T-cell (primary cell): ENCODE measurements at regions not wholly inside any gene's neighbourhood (a gene's known extent, or its start where the extent isn't known, plus 50 kb on each side); places are given as distances from the start of the nearest gene placed in this dataset.

Experiments
- ATAC-seq, 4 experiments: fragments of 200-7000 bp in 3 of 4; fragments of 150-1000 bp in 1 of 4; cut with Tn5 transposase; replicated peaks in 1 of 4; 1 replicate in 3 of 4; 2 replicates in 1 of 4; pipeline ENCODE4 v1.10.0; 2021; ENCODE audit warnings: moderate library complexity in 3 of 4, mild to moderate bottlenecking in 2 of 4, moderate number of reproducible peaks in 1 of 4
- CTCF ChIA-PET, 2 donors: fragments of 300-600 bp; sonication (Branson Sonifier 250); formaldehyde crosslinking; loops; one replicate each; lab custom pipeline; 2022; ENCODE audit warnings: antibody characterized with exemption in 2 of 2; lab: Charles Lee
- POLR2A ChIA-PET, 2 donors: fragments of 300-600 bp; sonication (Branson Sonifier 250); formaldehyde crosslinking; loops; one replicate each; lab custom pipeline; 2022; ENCODE audit warnings: antibody characterized with exemption in 2 of 2; lab: Charles Lee
- DNase-seq, 35 experiments: peaks; one replicate each; pipeline versions ENCODE4 v3.0.0 to v3.0.0-alpha.2; 2013 to 2023
- H3K27ac ChIP-seq: one replicate; pipeline ENCODE4 v1.5.1; 2013; ENCODE audit warnings: low read length
- H3K27me3 ChIP-seq, 2 experiments: replicated peaks in 1 of 2; 1 replicate in 1 of 2; 2 replicates in 1 of 2; pipeline versions ENCODE4 v1.6.1 to v1.7.0; 2013; ENCODE audit warnings: low read length in 1 of 2, mixed read lengths in 1 of 2; ENCODE audit not compliant: control insufficient read depth in 2 of 2, insufficient read depth in 2 of 2; ENCODE audit errors: extremely low read depth in 1 of 2
- H3K36me3 ChIP-seq, 2 donors: 1 replicate in 1 of 2; 2 replicates in 1 of 2; pipeline versions ENCODE4 v1.6.1 to v1.7.0; 2013; ENCODE audit warnings: low read length in 1 of 2; ENCODE audit not compliant: control insufficient read depth in 2 of 2, insufficient read depth in 1 of 2; ENCODE audit errors: extremely low read depth in 1 of 2
- H3K4me1 ChIP-seq, 2 experiments: 1 replicate in 1 of 2; 2 replicates in 1 of 2; pipeline versions ENCODE4 v1.6.1 to v1.7.0; 2013; ENCODE audit warnings: low read length in 2 of 2, mixed read lengths in 1 of 2; ENCODE audit not compliant: insufficient read depth in 2 of 2, control insufficient read depth in 1 of 2; ENCODE audit errors: extremely low read depth in 1 of 2
- H3K4me3 ChIP-seq, 2 donors: 1 replicate in 1 of 2; 2 replicates in 1 of 2; pipeline versions ENCODE4 v1.5.1 to v1.7.0; 2013; ENCODE audit warnings: mild to moderate bottlenecking in 2 of 2, low read length in 1 of 2, moderate library complexity in 1 of 2; ENCODE audit not compliant: control insufficient read depth in 1 of 2; ENCODE audit errors: extremely low read depth in 1 of 2
- H3K9me3 ChIP-seq: 2 replicates; pipeline ENCODE4 v1.7.0; 2013
- H3K27ac Mint-ChIP-seq, 2 donors: one replicate each; pipeline ENCODE4 v1.8.0; 2020 to 2021; ENCODE audit warnings: mild to moderate bottlenecking in 2 of 2, mixed read lengths in 2 of 2
- H3K27me3 Mint-ChIP-seq, 2 donors: one replicate each; pipeline ENCODE4 v1.8.0; 2021 to 2022; ENCODE audit warnings: mixed read lengths in 2 of 2
- H3K36me3 Mint-ChIP-seq: one replicate; pipeline ENCODE4 v1.8.0; 2021; ENCODE audit warnings: mixed read lengths
- H3K4me1 Mint-ChIP-seq, 3 donors: one replicate each; pipeline ENCODE4 v1.8.0; 2020 to 2022; ENCODE audit warnings: mixed read lengths in 3 of 3, mild to moderate bottlenecking in 1 of 3
- H3K4me3 Mint-ChIP-seq, 3 donors: one replicate each; pipeline ENCODE4 v1.8.0; 2020 to 2022; ENCODE audit warnings: mild to moderate bottlenecking in 3 of 3, mixed read lengths in 3 of 3, moderate library complexity in 3 of 3
- H3K9me3 Mint-ChIP-seq, 3 donors: one replicate each; pipeline ENCODE4 v1.8.0; 2020 to 2022; ENCODE audit warnings: mixed read lengths in 3 of 3
- WGBS: methylation state at CpG from one replicate; pipeline ENCODE4 v1.1.5; 2013; ENCODE audit warnings: missing lambda C conversion rate; ENCODE audit not compliant: insufficient coverage; 5-methylcytosine and 5-hydroxymethylcytosine counted together

DNA sequence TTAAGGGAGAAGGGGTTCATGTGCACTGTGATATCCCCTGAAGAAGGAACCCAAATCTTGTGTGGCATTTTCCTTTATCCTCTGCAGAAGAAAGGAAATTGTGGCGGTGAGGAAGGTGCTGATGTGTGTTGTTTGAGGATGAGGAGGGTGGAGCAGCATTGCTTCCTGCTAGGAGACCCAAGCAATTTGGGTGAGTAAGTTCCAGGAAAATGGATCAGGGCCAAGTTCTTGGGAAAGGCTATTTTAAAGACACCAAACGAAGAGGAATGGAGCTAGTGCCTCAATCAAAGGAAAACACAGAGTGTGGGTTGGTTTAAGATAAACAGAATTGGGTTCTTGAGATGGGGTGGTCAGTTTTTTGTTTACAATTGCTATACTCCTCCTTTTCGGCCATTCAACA lies 86.7 kb upstream of the MARK1 start:
- Histone ChIP-seq H3K27ac (no peak overlapping the region), H3K9me3 (no peaks in the 10 kb centered on the region), H3K4me1 (no peaks in the 10 kb centered on the region), H3K4me3 (no peak overlapping the region), H3K36me3 (no peaks in the 10 kb centered on the region), H3K27me3 (peaks cover 0 to 3% of the 10 kb centered on the region in 2 experiments)
- DNase-seq (no peak), ATAC-seq (no peak)
- no peaks in the 10 kb centered on the region for H3K36me3 Mint-ChIP-seq
- no peaks in the 10 kb centered on the region for H3K4me1 Mint-ChIP-seq
- no peak overlapping the region for H3K4me3 Mint-ChIP-seq
- peaks cover 4 to 13% of the 10 kb centered on the region in 2 donors for H3K27me3 Mint-ChIP-seq
- ChIA-PET POLR2A (no interaction called here), CTCF (no interaction called here)
- no peak overlapping the region for H3K27ac Mint-ChIP-seq
- H3K9me3 Mint-ChIP-seq: peaks cover 0 to 8% (median 8%) of the 10 kb centered on the region in 3 donors
- WGBS: 38% methylated on average over 2 of the region's 3 CpGs

DNA sequence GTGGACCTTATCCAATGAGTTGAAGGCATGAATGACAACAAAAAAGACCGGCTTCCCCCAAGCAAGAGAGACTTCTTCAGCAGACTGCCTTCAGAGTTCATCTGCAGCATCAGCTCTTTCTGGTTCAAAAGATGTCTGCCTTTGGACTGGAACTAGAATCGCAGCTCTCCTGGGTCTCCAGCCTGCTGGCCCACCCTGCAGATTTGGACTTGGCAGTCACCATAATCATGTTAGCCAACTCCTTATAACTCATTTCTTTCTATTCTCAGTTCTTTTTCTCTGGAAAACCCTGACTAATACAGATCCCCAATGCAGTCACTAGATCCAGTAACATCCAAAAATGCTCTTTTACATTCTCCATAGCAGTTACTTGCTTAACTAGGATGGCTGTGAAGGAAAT lies 89.2 kb upstream of the MARK1 start:
- Histone ChIP-seq H3K9me3 (no peaks in the 10 kb centered on the region), H3K4me1 (no peaks in the 10 kb centered on the region), H3K36me3 (no peaks in the 10 kb centered on the region), H3K27me3 (no peaks in the 10 kb centered on the region), H3K4me3 (no peak overlapping the region), H3K27ac (no peak overlapping the region)
- ChIA-PET POLR2A (no interaction called here), CTCF (no interaction called here)
- Mint-ChIP-seq H3K4me1 (no peaks in the 10 kb centered on the region), H3K4me3 (no peak overlapping the region), H3K27me3 (peaks cover 10 to 17% of the 10 kb centered on the region in 2 donors), H3K9me3 (peaks cover 0 to 1% (median 0%) of the 10 kb centered on the region in 3 donors), H3K27ac (no peak overlapping the region), H3K36me3 (no peaks in the 10 kb centered on the region)
- ATAC-seq (no peak), DNase-seq (no peak)
- 100% methylated on average over 1 of the region's 2 CpGs for WGBS

DNA sequence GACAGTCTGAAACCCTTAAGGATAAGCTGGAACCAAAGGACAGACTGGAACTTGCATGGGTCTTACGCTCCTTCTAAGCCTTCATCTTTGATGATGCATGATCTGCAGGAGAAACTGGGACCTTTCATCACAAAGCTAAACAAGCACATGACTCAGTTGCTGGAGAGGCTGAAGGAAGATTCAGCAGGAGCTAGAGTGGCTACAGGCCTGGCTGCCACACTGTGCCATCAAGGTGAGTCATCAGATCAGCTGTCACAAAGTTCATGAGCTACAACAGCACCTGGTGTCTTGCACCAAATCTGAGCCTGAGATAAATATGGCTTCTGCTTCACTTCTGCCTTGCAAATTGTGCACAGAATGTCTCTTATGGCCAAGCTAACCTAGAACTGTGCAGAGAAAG lies 95.5 kb upstream of the MARK1 start:
- H3K4me1 Mint-ChIP-seq: no peaks in the 10 kb centered on the region
- H3K4me1 ChIP-seq: no peaks in the 10 kb centered on the region
- ATAC-seq (no peak), DNase-seq (no peak)
- H3K36me3 Mint-ChIP-seq: no peaks in the 10 kb centered on the region
- H3K27ac ChIP-seq: no peak overlapping the region
- peaks cover 2 to 31% of the 10 kb centered on the region in 2 donors for H3K27me3 Mint-ChIP-seq
- ChIA-PET CTCF (interaction anchor here in 1 of 2 donors (0.6 kb wide), 1 partner anchor 12 kb away, joined by 4 read pairs; no protein-coding TSS in a partner anchor), POLR2A (no interaction called here)
- no peak overlapping the region for H3K27ac Mint-ChIP-seq
- H3K27me3 ChIP-seq: no peaks in the 10 kb centered on the region
- 100% methylated on average over 1 of the region's 1 CpG for WGBS
- no peak overlapping the region for H3K4me3 ChIP-seq
- no peaks in the 10 kb centered on the region for H3K9me3 Mint-ChIP-seq
- no peaks in the 10 kb centered on the region for H3K9me3 ChIP-seq
- no peak overlapping the region for H3K4me3 Mint-ChIP-seq
- no peaks in the 10 kb centered on the region for H3K36me3 ChIP-seq

DNA sequence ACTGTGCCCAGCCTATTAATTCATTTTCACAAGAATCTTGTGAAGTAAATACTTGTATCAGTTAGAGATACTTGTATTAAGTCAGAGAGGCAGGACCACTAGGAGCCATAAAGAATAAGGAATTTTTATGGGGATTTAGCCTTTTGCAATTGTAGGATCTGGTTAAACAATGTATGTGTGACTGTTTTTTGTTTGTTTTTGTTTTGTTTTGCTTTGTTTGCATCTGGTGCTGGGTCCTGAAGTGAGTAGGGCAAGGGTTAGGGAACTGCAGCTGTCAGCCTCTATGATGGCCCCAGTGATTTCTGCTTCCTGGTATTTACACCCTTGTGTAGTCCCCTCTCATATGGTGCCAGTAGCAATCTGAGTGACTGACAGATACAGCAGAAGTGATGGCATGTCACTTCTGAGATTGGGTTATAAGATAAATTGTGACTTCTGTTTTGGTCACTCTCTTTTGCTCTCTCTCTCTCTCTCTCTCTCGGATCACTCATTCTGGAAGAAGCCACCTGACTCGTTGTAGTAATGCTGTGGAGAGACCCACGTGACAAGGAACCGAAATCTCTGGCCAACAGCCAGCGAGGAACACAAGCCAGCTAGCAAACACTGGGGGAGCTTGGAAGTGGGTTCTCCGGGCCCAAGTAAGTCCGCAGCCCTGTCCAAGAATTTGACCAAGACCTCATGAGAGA lies 96.2 kb upstream of the MARK1 start:
- Histone ChIP-seq H3K4me3 (no peak overlapping the region), H3K27ac (no peak overlapping the region), H3K27me3 (peaks cover 0 to 2% of the 10 kb centered on the region in 2 experiments), H3K9me3 (no peaks in the 10 kb centered on the region), H3K4me1 (no peaks in the 10 kb centered on the region), H3K36me3 (no peaks in the 10 kb centered on the region)
- POLR2A ChIA-PET: no interaction called here
- no peak overlapping the region for H3K4me3 Mint-ChIP-seq
- CTCF ChIA-PET: interaction anchor here in 1 of 2 donors (0.6 kb wide), 1 partner anchor 11 kb away, joined by 4 read pairs; no protein-coding TSS in a partner anchor
- no peak for DNase-seq
- no peaks in the 10 kb centered on the region for H3K4me1 Mint-ChIP-seq
- 84% methylated on average over 6 of the region's 7 CpGs for WGBS
- ATAC-seq: no peak
- no peak overlapping the region for H3K27ac Mint-ChIP-seq
- peaks cover 2 to 31% of the 10 kb centered on the region in 2 donors for H3K27me3 Mint-ChIP-seq
- H3K9me3 Mint-ChIP-seq: no peaks in the 10 kb centered on the region
- no peaks in the 10 kb centered on the region for H3K36me3 Mint-ChIP-seq

DNA sequence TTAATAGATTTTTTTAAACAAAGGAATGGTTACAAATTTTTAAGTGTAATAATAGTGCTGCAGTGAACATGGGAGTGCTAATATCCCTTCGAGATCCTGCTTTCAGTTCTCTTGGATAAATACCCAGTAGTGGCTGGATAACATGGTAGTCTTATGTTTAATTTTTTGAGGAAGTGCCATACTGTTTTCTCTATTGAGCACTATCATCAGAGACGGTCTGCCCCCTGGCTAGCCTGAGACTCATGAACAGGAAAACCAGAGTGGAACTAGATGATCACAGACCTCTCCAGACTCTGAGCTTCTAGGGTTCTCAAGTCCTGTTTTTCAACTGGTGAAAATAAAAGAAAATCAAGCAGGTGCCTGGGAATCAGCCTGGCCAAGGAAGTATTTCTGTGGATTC lies 97.3 kb upstream of the MARK1 start:
- no peak overlapping the region for H3K4me3 Mint-ChIP-seq
- WGBS: 17% methylated on average over 1 of the region's 2 CpGs
- no peaks in the 10 kb centered on the region for H3K9me3 Mint-ChIP-seq
- Histone ChIP-seq H3K36me3 (no peaks in the 10 kb centered on the region), H3K4me3 (no peak overlapping the region), H3K27ac (no peak overlapping the region), H3K27me3 (peaks cover 0 to 2% of the 10 kb centered on the region in 2 experiments), H3K9me3 (no peaks in the 10 kb centered on the region), H3K4me1 (no peaks in the 10 kb centered on the region)
- ATAC-seq (no peak), DNase-seq (no peak)
- peaks cover 2 to 34% of the 10 kb centered on the region in 2 donors for H3K27me3 Mint-ChIP-seq
- ChIA-PET CTCF (no interaction called here), POLR2A (no interaction called here)
- H3K27ac Mint-ChIP-seq: no peak overlapping the region
- H3K36me3 Mint-ChIP-seq: no peaks in the 10 kb centered on the region
- H3K4me1 Mint-ChIP-seq: no peaks in the 10 kb centered on the region

DNA sequence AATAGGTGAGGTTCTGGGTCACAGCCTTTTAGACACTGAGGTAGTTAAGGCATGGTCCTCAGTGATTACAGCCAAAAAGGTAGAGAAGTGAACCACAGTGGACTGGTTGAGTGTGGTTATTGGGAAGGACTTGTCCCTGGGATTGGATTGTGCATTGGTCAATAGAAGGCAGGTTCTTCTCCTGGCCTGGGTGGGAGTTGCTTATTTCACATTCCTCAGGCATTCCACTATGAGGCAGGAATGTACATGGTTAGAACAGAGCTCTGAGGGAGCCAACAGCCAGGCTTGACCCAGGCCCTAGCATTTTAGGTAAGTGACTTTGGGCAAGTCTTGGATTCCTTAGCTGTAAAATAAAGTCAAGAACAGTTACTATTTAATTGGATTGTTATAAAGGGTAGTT lies 97.9 kb upstream of the MARK1 start:
- H3K36me3 Mint-ChIP-seq: no peaks in the 10 kb centered on the region
- no peak overlapping the region for H3K4me3 ChIP-seq
- H3K27ac ChIP-seq: no peak overlapping the region
- no peak for ATAC-seq
- ChIA-PET POLR2A (no interaction called here), CTCF (no interaction called here)
- H3K4me1 Mint-ChIP-seq: no peaks in the 10 kb centered on the region
- DNase-seq: no peak
- H3K27me3 Mint-ChIP-seq: peaks cover 2 to 33% of the 10 kb centered on the region in 2 donors
- no peaks in the 10 kb centered on the region for H3K36me3 ChIP-seq
- no peaks in the 10 kb centered on the region for H3K9me3 ChIP-seq
- no peak overlapping the region for H3K27ac Mint-ChIP-seq
- H3K4me1 ChIP-seq: no peaks in the 10 kb centered on the region
- H3K27me3 ChIP-seq: peaks cover 0 to 2% of the 10 kb centered on the region in 2 experiments
- H3K9me3 Mint-ChIP-seq: no peaks in the 10 kb centered on the region
- H3K4me3 Mint-ChIP-seq: no peak overlapping the region
